ENCODE measurements at regions not wholly inside any gene's neighbourhood (a gene's known extent, or its start where the extent isn't known, plus 50 kb on each side); places are given as distances from the start of the nearest gene placed in this dataset.
"Not testable (repeated sequence)": the region's sequence is repeated elsewhere in the genome, so short reads cannot be mapped to it uniquely, and the experiment has no call there.

GRCh38 chr13:73661066-73661465, 473.1 kb downstream of the KLF12 start:
- H3K27ac ChIP-seq, result no peak overlapping the region
- no peak for TF ChIP-seq CTCF (conservative IDR thresholded peaks at IDR 0.05)

- H3K27ac ChIP-seq, result no peak overlapping the region
- TF ChIP-seq CTCF (conservative IDR thresholded peaks at IDR 0.05), result no peak
Observed at GRCh38 chr13:73658639-73659038, 475.6 kb downstream of the KLF12 start.

- no peak for TF ChIP-seq CTCF (conservative IDR thresholded peaks at IDR 0.05)
Observed at GRCh38 chr13:73657821-73658540, 476.2 kb downstream of the KLF12 start.

GRCh38 chr13:73656863-73657262, 477.3 kb downstream of the KLF12 start:
- TF ChIP-seq CTCF (conservative IDR thresholded peaks at IDR 0.05), result no peak
- no peak overlapping the region for H3K27ac ChIP-seq

More at GRCh38 chr13:73657821-73658540, 476.2 kb downstream of the KLF12 start:
- no peak overlapping the region for H3K27ac ChIP-seq

GRCh38 chr13:73653688-73654087, 480.5 kb downstream of the KLF12 start:
- H3K27ac ChIP-seq, result no peak overlapping the region
- no peak for TF ChIP-seq CTCF (conservative IDR thresholded peaks at IDR 0.05)

GRCh38 chr13:73647417-73647816, 486.8 kb downstream of the KLF12 start:
- no peak for TF ChIP-seq CTCF (conservative IDR thresholded peaks at IDR 0.05)
- no peak overlapping the region for H3K27ac ChIP-seq

GRCh38 chr13:73640476-73641179, 493.6 kb downstream of the KLF12 start:
- H3K27ac ChIP-seq, result not testable (repeated sequence)
